ENCODE measurements at regions not wholly inside any gene's neighbourhood (a gene's known extent, or its start where the extent isn't known, plus 50 kb on each side); places are given as distances from the start of the nearest gene placed in this dataset.

DNA sequence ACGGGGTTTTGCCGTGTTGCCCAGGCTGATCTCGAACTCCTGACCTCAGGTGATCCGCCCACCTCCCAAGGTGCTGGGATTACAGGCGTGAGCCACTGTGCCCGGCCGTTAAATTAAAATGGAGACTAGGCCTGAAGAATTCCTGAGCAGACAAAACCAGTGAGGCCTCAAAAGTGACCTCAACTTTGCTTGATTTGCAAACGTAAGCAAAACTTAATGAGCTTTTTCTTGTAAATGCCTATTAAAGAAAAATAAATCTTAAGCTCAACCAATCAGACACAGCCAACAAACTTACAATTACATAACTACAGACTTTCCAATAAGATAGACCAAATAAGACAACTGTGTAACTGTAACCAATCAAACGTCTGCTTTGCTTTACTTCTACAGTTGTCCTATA is 111.3 kb upstream of the SEMA6A start:
- DNase-seq (ENCODE audit: low spot score), result no peak

DNA sequence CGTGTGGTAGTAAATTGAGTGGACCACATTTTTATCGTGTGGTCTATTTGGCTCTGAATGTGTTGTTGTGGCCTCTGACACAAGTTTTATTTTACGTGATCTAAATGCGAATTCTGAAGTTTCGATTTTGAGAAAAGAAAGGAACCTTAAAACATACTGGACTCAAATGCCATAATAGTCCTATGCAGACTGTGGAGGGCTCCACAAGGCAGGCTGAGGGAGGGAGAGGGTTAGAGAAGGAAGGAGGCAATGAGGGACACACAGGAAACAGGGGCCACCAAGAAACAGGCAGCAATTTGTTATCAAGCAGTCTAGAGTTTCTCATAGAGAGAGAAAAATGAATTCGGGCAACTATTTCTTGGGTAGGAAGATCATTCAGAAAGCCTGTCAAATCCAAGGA is 110.4 kb upstream of the SEMA6A start:
- no peak for DNase-seq (ENCODE audit: low spot score)

DNA sequence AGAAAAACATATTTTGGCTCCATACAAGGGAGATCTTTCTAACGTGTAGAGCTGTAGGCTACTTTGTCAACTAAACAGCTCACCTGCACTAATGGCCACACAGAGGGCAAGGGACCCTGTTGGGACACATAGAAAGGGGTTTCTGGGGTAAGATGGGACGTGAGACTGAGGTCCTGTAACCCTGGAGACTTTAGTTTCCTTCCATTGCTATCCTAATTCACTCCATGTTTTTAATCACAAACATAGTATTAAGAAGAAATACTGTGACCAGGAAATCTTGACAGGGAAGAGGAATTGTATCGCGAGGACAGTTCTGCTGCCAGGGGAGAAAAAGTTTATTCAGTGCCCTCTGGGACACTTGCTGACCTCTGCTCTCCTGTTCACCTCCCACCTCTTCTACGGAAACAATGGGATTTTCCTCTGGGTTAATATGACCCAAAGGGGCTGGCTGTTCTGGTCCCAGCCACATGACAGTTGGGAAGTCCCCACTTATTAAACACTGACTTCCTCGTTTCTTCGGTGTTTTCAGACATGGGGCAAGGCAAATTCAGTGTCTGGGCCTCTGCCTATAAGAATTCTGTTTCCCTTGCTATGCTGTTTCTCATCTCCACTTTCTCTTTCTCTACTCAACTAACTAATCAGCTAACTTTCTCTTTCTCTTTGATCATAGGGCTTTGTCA is 106.9 kb upstream of the SEMA6A start:
- no peak for DNase-seq (ENCODE audit: low spot score)

DNA sequence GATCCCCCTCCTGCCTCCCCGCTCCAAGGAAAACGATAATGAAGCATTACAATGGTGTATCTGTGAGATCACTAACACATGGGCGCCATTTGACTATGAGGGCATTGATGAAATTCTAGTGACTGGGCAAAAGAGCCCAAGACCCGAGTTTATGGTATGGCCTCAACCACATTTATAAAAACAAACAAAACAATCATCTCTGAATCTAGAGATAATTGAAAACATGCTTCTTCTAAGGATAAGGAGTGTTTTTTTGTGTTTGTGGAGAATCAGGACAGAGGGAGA is 100.9 kb upstream of the SEMA6A start:
- DNase-seq (ENCODE audit: low spot score), result no peak

DNA sequence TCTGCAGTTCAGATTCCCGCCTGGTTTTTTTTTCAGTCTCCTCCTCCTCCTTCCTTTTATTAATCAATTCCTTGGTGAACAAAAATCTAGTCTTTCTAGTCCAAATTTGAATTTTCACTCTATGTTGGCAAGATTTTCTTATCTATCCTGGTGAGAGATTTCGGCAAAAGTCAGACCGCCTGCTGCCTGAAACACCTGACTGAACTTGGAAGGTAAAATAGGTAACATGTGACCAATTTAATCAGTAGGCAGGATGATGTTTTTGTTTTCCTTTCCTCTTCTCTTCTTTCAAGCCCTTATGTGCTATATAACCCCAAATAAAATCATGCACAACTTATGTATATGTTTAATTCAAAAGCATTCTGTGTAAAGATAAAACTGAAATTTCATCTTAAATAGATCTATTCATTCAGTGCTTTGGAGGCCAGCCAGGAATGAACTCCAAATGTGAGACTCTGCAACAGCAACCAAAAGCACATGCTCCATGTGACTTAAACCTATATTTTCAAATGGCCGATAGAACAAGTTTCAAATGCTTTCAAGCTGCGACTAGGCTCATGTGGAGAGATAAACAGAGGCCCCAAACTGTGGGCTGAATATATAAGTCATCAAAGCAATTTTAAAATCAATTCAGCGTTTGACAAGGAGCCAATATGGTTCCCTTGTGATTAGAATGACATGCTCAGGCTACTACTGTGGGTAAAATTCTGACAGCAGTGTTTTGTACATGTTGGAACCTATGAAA is 100.4 kb upstream of the SEMA6A start:
- no peak for DNase-seq (ENCODE audit: low spot score)

DNA sequence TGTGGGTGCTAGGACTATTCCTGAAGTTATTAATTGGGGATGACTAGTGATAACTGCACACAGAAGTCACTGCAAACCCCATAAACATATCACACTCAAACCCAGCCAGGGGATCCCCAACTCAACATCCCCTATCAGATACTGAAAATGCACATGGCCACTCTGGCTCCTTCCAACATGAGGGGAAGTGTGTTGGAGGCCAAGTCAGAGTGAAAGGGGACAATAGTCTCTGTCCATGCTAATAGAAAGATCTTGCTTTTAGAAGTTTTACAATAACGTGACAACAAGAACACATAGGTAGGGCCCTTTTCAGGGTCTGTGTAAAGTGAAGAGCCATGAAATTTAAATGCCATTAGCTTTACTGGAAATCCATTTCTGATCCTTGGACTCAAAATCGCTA is 98.8 kb upstream of the SEMA6A start:
- no peak for DNase-seq (ENCODE audit: low spot score)

DNA sequence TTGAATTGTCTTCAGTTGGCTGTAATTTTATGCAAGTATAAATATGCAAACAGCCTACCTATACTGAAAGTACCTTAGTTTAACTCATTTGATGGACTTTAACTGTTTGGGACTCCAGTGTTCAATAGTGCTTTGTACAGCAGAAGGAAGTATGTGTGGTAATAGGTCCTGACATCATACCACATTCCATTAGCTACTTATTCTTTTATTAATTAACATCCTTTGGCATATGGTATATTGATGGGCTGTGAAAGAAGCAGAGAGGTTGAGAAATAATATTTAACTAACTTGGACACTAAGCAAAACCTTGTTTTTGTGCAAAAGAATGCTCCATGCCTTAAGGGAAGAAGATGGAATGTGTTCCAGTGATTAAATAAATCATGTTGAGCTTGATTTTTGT is 97.6 kb upstream of the SEMA6A start:
- no peak for DNase-seq (ENCODE audit: low spot score)

DNA sequence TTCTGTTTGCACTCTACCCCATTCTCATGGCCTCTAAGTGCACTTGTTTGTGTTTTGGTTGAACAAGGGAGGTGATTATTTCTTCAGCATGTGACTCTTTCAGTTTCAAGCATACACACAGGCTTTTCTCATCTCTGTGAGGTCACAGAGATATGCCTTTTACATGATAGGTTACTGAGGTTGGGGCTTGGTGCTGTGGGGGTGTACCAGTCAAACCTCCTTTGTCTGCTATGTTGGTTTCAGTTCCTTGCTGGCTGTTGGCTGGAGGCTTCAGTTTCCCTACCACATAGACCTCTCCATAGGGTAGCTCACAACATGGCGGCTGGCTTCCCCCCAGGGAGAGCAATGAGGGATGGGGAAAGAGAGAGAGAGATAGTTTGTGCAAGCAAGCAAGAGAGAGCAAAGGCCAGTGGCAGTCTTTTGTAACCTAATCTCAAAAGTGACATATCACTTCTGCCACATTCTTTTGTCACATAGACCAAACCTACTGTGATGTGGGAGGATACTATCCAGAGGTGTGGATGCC is 96.7 kb upstream of the SEMA6A start:
- DNase-seq (ENCODE audit: low spot score), result no peak

DNA sequence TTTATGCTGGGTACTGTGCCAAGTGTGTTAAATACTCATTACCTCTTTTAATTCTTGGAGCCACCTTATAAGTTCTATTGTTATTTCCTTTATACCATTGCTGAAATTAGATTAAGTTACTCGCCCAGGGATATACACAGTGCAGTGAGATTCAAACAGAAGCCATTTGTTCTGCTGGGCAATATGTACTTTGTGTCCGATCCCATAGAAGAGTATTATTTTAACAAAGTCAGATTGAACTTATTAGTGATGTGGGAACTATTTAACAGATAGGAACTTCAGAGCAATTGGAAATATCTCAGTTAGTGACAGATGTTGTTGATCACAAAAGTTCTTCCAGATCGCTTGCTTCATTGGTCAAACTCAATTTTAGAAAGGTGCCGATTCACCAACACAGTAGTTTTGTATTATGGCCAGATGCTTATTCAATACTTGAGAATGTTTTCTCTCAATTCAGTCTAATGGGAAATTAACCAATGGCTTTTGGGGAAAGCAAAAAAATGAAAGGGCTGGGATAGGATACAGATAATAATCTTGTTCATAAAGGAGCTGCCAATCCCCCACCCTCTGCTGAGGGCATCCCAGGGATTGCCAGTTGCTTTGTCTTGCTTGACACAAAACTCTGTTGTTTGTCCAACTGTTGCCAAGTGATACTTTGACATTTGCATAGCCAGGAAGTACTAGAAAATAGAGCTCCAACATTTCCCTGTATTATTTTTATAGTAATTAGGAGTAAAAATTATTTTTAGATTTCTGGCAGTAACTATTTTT is 94.8 kb upstream of the SEMA6A start:
- DNase-seq (ENCODE audit: low spot score), result no peak

DNA sequence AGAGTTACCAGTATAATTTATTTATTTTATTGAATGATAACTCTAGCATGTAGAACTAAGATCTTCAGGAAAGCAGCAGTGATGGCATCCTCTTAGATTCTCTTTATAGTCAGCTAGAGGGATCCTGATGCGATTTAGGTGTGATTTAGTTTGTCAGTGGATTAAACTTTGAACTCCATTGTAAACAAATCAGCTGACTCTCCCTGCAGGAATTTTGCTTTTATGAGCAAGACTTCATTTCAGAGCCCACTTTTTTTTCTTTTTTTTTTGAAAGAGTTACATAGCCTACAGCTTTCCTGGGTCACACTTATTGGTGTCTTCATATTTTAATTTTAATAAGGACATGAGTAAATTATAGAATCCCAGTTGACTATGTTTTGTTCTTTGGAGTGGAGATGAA is 93.8 kb upstream of the SEMA6A start:
- no peak for DNase-seq (ENCODE audit: low spot score)

DNA sequence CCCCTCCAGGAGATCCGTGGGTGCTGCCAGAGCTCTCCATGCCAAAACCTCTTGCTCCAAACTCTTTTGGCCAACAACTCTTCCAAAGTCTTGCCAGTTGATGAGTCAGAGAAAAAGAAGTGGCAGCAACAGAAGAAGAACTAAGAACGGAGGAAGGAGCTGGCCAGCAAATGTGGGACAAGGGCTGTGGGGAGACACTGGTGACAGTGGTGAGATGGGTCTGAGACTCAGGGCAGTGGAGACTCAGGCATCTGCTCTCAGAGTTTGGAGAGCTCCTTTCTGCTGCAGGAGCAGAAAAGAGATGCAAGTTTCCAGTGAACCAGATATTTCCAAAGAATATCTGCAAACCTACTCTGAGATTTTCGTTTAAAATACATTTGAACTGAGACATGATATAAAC is 92.3 kb upstream of the SEMA6A start:
- no peak for DNase-seq (ENCODE audit: low spot score)

DNA sequence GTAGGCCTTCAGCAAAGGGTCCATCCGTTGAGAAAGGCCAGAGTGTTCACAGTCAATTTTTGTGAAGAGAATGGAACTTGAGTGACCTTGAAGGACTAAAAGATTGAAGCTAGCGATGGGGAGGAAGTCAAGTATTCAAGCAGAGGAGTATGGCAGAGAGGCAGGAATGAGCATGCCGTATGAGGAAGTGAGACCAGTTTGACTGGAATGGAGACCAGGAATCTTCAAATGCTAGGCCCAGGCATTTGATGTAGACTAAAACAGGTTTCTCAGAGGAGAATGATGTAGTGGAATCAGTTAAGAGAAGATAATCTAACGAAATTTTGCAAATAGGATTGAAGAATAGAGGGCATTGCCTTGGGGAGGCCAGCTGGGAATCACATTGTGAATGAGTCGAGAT is 90.4 kb upstream of the SEMA6A start:
- no peak for DNase-seq (ENCODE audit: low spot score)

DNA sequence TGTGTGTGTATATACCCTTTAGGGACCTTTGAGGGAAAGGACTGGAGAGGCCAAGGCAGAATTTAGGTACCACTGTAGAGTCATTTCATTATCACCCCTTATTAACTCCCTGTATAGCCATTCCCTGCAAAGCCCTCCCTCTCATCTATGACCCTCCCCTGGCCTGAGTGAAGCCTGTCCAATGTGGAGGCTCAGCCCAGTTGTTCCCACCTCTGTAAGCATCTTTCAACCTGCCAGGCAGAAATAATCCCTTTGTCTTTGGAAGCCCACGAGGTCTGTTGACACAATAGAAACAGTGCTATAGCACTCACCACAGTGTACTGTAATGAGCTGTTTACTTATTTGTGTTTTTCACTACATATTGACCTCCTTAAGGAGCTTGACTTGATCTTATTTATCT is 88.5 kb upstream of the SEMA6A start:
- no peak for DNase-seq (ENCODE audit: low spot score)

DNA sequence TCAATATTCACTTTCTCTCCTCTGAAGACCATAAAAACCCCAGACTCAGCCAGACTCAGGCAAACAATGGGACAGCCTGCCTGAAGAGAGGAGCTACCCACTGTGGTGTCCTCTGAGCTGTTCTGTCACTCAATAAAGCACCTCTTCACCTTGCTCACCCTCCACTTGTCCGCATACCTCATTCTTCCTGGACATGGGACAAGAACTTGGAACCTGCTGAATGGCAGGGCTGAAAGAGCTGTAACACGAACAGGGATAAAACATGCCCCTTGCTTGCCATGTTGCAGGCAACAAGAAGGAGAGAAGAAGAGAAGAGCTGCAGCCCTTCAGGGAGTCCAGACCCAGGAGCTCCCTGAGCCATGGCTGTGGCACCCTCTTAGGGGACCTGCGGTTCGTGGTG is 86.8 kb upstream of the SEMA6A start:
- DNase-seq (ENCODE audit: low spot score), result no peak

DNA sequence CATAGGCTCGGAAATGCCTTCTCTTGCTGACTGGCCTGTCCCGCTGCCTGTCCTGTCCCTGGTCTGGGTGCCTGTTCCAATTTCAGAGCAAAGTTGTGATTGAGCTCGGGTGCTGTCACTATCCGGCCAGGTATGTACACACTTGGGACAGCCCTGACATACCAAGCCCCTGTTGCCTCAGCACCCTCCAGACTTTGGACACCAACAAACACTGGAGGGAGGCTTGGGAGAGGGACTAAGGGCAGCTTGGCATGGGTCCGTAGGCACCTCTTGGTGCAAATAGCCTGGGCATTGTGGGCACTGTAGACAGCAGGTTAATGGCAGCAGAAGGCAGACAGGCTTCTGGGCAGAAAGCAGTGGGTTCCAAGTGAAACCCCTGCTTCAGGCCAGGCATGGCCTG is 86.3 kb upstream of the SEMA6A start:
- DNase-seq (ENCODE audit: low spot score), result no peak

DNA sequence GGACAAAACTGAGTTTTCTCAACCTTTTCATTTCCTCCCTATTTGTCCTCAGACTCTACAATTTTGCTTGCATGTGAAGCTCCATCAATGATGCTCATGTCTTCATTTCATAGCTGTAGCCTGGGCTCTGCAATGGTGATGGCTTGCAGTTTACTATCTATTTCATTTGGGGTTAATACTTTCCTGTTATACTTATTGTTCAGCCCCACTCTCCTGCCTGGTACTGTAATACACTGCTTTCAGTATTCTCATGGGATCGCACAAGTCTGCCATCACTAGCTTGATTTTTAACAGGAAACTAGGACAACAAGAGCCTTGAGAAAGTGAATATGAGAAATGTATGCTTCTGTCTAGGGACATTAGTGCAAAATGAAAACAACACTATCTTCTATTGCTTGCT is 84.2 kb upstream of the SEMA6A start:
- no peak for DNase-seq (ENCODE audit: low spot score)

DNA sequence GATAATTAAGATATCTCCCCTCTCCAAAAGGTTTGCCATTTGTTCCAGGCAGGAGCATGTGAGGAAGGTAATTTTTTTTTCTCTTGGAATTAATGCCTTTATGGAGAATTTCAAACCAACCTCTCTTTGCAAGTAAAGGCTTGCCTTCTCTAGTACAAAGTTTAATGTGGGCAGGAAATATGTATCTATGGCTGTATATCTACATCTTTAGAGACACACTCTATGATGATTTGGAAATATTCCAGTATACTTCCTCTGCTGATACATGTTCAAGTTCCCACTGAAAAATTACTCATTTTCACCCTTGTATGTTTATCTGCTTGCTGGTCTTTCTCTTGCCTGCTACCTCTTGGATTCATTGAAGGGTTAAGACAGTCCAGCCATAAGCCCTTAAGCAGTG is 83.5 kb upstream of the SEMA6A start:
- no peak for DNase-seq (ENCODE audit: low spot score)

DNA sequence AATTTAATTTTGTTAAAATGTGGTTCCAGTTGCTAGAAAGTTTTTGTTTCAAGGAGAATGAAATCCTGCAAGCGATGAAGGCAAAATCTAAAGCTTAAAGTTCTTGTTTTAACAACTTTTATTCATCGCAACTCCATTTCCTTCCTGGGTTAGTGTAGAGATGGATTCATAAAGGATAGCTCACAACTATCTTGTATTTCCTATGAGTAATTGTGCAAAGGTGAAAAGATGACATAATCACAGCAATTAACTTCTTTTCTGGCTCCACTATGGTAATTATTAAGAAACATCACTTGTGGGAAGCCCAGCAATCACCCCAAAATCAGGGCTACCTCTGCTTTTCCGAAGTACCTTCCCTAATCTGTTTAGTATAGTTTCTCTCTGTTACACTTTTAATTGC is 80.8 kb upstream of the SEMA6A start:
- no peak for DNase-seq (ENCODE audit: low spot score)

DNA sequence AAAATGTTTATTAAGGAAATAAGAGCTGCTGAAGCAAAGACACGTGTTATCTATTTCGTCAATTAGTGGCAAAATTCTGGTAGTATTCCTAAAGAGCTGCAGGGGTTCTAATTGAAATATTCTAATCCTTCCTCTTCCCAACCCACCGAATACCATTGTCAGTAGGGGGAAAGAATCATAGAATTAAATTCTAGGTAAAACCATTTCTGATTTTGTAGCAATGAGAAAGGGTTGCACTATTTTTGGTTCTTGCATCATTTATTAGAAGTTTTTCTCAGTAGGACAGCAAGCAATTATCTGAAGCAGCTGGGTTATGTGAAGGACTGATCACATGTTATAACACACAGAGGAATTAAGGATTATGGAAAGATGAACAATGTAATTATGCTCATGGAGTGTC is 80.3 kb upstream of the SEMA6A start:
- no peak for DNase-seq (ENCODE audit: low spot score)

DNA sequence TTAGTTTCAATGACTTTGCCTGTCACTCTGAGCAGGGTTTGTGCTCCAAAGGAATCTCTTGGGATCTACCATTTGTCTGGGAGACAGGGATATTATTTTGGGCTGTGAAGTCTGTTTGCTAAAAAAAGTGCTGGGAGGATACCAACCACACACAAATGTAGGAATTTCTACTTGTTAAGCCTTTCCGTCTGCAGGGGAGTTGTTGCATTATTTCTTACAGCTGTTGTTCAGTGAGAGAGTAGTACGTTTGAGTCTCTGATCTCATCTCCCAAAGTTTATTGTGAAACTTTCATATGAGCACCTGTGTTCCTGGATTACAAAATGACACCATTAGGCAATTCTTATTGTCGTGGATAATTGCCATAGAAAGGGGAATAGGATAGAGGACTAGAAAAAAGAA is 78.3 kb upstream of the SEMA6A start:
- no peak for DNase-seq (ENCODE audit: low spot score)

DNA sequence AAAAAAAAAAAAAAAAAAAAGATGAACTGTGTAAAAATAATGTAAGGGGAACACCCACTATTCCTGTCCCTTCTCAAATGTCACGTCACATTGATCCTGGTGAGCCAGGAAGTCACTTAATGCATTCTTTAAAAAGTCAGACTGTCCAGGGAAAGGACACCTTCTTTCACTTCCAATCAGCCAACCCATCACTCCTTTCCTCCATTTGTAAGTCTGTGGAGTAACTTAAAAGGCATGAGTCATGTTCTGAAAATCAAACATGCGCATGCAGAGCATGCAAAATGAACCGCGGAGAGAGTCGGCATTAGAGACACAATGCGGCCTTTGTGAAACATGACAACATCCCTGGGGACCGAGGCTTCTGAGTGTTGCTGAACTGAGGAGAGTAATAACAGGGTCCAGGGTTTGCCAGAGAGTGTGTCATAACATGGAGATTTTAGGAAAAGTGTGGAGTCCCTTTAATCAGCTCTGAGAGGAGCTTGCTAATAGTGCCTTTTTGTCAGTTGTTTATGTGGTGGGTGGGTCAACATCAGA is 77.6 kb upstream of the SEMA6A start:
- no peak for DNase-seq (ENCODE audit: low spot score)

DNA sequence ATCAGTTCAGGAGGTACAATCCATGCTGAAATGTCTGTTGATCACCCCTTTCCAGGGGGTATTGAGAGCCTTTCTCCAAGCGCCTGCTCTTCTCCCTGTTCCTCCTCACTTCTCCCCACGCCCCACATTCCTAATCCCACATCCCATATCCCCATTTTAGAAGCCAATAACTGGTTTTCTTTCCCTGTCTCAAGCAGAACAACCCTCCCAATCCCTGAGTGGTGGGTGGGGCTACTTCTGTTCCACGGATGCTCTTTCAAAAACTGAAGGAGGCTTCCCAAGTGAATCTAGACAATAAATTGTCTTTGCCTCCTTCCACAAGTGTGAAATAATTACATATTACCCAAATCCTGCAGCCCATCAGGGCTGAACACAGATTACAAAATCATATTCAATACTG is 77.0 kb upstream of the SEMA6A start:
- DNase-seq (ENCODE audit: low spot score), result no peak

DNA sequence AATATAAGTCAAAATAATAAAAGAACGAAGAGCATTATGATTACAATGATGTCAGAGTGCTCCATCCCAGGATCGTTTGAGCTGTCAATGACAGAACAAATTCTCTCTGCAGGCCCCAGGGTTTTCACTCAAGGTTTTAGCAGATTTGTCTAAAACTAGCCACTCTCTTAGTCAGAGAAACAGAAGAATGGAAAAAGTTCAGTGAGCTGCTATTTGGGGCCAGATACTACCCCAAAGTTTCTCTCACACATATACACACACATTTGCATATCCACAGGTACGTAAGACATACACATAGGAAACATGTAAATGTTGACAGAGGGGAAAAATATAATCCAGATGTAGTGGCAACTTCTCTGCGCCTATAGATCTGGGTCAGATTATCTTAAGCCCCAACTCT is 76.3 kb upstream of the SEMA6A start:
- DNase-seq (ENCODE audit: low spot score), result no peak

Measured in CD4-positive, alpha-beta T cell treated with Interleukin-6 at 100 ng/mL for 8 hours (primary cell).